Common myeloid progenitor, CD34-positive (primary cell): ENCODE measurements at regions not wholly inside any gene's neighbourhood (a gene's known extent, or its start where the extent isn't known, plus 50 kb on each side); places are given as distances from the start of the nearest gene placed in this dataset.
"Not testable (repeated sequence)": the region's sequence is repeated elsewhere in the genome, so short reads cannot be mapped to it uniquely, and the experiment has no call there.

Experiments
- CTCF ChIA-PET: fragments of 350-600 bp; sonication (Branson Sonifier 250); formaldehyde crosslinking; loops from one replicate; lab custom pipeline; 2021; ENCODE audit warnings: antibody characterized with exemption; lab: Charles Lee
- POLR2A ChIA-PET: fragments of 350-600 bp; sonication (Branson Sonifier 250); formaldehyde crosslinking; loops from one replicate; lab custom pipeline; 2021; ENCODE audit warnings: antibody characterized with exemption; lab: Charles Lee
- DNase-seq, 3 donors: peaks; one replicate each; pipeline versions ENCODE4 v3.0.0 to v3.0.0-alpha.2; 2013
- H3K27ac ChIP-seq, 2 experiments: 1 replicate in 1 of 2; 2 replicates in 1 of 2; pipeline ENCODE4 v1.7.0; 2013; ENCODE audit warnings: inconsistent platforms in 2 of 2, low read length in 2 of 2, mild to moderate bottlenecking in 2 of 2, low read depth in 1 of 2, moderate library complexity in 1 of 2; ENCODE audit not compliant: severe bottlenecking in 2 of 2, insufficient read depth in 1 of 2, poor library complexity in 1 of 2
- H3K27me3 ChIP-seq, 5 experiments: replicated peaks in 2 of 5; 1 replicate in 3 of 5; 2 replicates in 2 of 5; pipeline versions ENCODE4 v1.6.1 to v1.7.0; 2013; ENCODE audit warnings: low read length in 4 of 5, mild to moderate bottlenecking in 2 of 5, moderate library complexity in 2 of 5, inconsistent platforms in 1 of 5; ENCODE audit not compliant: insufficient read depth in 5 of 5, control insufficient read depth in 4 of 5
- H3K36me3 ChIP-seq, 4 experiments: 1 replicate in 2 of 4; 2 replicates in 2 of 4; pipeline versions ENCODE4 v1.6.1 to v1.7.0; 2013; ENCODE audit warnings: low read length in 3 of 4, control low read depth in 1 of 4, mild to moderate bottlenecking in 1 of 4; ENCODE audit not compliant: control insufficient read depth in 4 of 4, insufficient read depth in 4 of 4
- H3K4me1 ChIP-seq, 4 experiments: 1 replicate in 3 of 4; 2 replicates in 1 of 4; pipeline versions ENCODE4 v1.6.1 to v1.7.1; 2013; ENCODE audit warnings: low read length in 3 of 4, mild to moderate bottlenecking in 3 of 4, control low read depth in 1 of 4, inconsistent platforms in 1 of 4, moderate library complexity in 1 of 4; ENCODE audit not compliant: control insufficient read depth in 4 of 4, insufficient read depth in 4 of 4; ENCODE audit errors: control extremely low read depth in 1 of 4
- H3K4me3 ChIP-seq, 7 experiments: 1 replicate in 4 of 7; 2 replicates in 3 of 7; pipeline versions ENCODE4 v1.5.1 to v1.7.0; 2013; ENCODE audit warnings: mild to moderate bottlenecking in 7 of 7, low read length in 6 of 7, moderate library complexity in 6 of 7, inconsistent platforms in 2 of 7, low read depth in 2 of 7, control low read depth in 1 of 7; ENCODE audit not compliant: insufficient read depth in 4 of 7, control insufficient read depth in 1 of 7; ENCODE audit errors: extremely low read depth in 1 of 7
- H3K9me3 ChIP-seq, 5 experiments: 1 replicate in 4 of 5; 2 replicates in 1 of 5; pipeline versions ENCODE4 v1.6.1 to v1.7.1; 2013; ENCODE audit warnings: low read length in 4 of 5, mild to moderate bottlenecking in 2 of 5, inconsistent platforms in 1 of 5, low read depth in 1 of 5, moderate library complexity in 1 of 5; ENCODE audit not compliant: control insufficient read depth in 4 of 5, insufficient read depth in 2 of 5; ENCODE audit errors: control extremely low read depth in 1 of 5
- WGBS: methylation state at CpG from one replicate; pipeline ENCODE4 v1.1.5; 2013; ENCODE audit not compliant: insufficient coverage; 5-methylcytosine and 5-hydroxymethylcytosine counted together

DNA sequence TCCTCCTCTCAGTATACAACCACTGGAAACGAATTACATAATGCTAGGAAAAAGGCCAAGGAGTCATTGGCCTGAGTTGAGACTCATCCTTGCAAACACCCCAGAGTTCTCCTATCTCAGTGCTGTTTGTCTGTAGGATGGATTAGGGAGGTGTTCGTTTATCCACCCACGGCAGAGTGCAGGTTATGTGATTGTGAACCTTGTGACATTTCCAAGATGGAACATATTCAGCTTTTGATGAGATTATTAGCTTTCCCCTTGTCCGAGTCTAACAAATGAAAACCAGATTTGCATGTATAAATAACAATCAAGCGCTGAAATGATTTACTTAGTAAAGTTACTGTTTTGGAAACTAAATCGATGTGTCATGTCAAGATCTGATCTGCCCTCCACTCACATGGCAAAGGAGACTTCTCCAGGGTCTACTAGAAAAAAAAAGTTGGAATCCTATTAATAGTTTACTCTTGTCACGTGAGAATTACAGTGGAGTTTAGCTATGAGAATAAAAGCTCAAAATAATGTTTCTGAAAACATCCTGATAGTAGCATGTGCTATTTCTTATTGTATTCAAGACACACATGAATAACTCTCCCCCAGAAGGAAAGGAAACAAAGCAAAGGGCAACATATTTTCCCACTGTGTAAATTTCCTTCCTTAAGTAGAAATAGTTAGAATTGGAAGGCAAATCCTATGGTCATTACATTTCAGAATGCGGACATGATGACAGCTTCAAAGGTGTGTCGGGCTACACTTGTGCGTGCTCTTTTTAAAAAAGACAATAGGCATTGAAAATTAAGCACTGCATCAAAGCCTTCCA lies 600.4 kb downstream of the EBF1 start:
- Histone ChIP-seq H3K4me3 (no peak overlapping the region), H3K27me3 (no peaks in the 10 kb centered on the region), H3K9me3 (no peaks in the 10 kb centered on the region), H3K4me1 (no peaks in the 10 kb centered on the region), H3K36me3 (no peaks in the 10 kb centered on the region), H3K27ac (no peak overlapping the region)
- 97% methylated on average over 5 of the region's 10 CpGs for WGBS
- CTCF ChIA-PET: no interaction called here
- POLR2A ChIA-PET: no interaction called here
- no peak for DNase-seq

DNA sequence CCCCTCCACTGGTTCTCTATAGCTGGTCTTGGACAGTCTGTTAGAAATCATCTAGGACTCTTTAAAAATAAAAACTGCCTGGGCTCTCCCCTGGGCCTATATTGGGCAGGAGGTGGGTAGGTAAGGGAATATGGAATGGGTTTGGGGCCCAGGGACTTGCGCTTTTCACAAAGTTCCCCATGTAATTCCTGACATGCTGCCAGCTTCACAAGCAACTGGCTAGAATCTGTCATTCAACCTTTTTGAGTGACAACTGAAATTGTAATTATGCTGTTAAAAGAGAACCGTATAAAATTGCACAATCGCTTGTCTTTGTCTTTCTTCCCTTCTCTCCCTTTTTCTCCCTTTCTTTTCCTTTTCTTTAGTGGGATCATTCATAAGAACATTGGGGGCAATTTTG lies 603.1 kb downstream of the EBF1 start:
- no peak for DNase-seq
- H3K27ac ChIP-seq: no peak overlapping the region
- no peaks in the 10 kb centered on the region for H3K4me1 ChIP-seq
- ChIA-PET POLR2A (no interaction called here), CTCF (no interaction called here)
- H3K9me3 ChIP-seq: no peaks in the 10 kb centered on the region
- no peaks in the 10 kb centered on the region for H3K36me3 ChIP-seq
- no peak overlapping the region for H3K4me3 ChIP-seq
- H3K27me3 ChIP-seq: no peaks in the 10 kb centered on the region
- 80% methylated on average over 1 of the region's 3 CpGs for WGBS

DNA sequence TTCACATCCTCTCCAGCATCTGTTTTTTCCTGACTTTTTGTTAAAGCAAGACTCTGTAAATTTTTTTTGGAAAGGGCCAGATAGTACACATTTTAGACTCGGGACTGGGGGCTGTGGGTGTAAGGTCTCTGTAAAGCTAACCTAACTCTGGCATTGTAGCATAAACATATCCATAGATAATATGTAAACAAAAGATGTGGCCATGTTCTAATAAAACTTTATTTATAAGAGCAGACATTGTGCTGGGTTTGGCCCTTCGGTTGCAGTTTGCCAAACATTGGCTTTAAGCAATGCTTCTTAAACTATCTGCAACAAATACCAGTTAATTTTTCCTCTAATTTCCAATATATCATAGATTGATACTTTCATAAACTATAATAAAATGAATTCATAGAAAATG lies 605.2 kb downstream of the EBF1 start:
- ChIA-PET POLR2A (no interaction called here), CTCF (no interaction called here)
- no peaks in the 10 kb centered on the region for H3K9me3 ChIP-seq
- no peak for DNase-seq
- H3K27me3 ChIP-seq: no peaks in the 10 kb centered on the region
- H3K36me3 ChIP-seq: no peaks in the 10 kb centered on the region
- 100% methylated on average over 1 of the region's 2 CpGs for WGBS
- H3K4me3 ChIP-seq: no peak overlapping the region
- no peak overlapping the region for H3K27ac ChIP-seq
- no peaks in the 10 kb centered on the region for H3K4me1 ChIP-seq

DNA sequence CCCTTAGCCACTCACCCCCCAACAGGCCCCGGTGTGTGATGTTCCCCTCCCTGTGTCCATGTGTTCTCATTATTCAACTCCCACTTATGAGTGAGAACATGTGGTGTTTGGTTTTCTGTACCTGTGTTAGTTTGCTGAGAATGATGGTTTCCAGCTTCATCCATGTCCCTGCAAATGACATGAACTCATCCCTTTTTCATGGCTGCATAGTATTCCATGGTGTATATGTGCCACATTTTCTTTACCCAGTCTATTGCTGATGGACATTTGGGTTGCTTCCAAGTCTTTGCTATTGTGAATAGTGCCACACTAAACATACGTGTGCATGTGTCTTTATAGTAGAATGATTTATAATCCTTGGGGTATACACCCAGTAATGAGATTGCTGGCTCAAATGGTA lies 605.7 kb downstream of the EBF1 start:
- CTCF ChIA-PET: interaction anchor here (0.9 kb wide), 1 partner anchor 11 kb away, joined by 3 read pairs; no protein-coding TSS in a partner anchor
- H3K9me3 ChIP-seq, H3K27ac ChIP-seq, H3K4me3 ChIP-seq, H3K27me3 ChIP-seq, POLR2A ChIA-PET, H3K36me3 ChIP-seq, H3K4me1 ChIP-seq, DNase-seq: not testable (repeated sequence)
- WGBS: 80% methylated on average over 1 of the region's 2 CpGs

DNA sequence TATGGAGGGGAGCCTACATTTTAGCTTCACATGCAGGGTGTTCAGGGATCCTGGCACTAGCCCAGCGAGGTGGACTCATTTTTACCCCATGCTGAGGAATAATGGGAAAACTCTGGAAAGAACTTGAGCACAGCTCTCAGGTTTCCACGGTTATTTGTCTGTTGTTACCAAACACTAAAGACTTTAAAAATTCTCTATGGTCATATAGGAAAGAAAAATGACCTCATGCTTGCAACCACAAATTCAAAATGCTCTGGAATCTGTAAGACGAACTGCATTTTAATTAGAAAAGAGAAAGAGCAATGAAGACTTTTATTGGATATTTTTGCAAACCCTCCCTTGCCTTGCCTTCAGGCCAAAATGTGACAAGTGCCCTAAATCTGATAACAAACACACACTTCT lies 606.9 kb downstream of the EBF1 start:
- Histone ChIP-seq H3K9me3 (no peaks in the 10 kb centered on the region), H3K27me3 (no peaks in the 10 kb centered on the region), H3K36me3 (no peaks in the 10 kb centered on the region), H3K4me1 (no peaks in the 10 kb centered on the region), H3K4me3 (no peak overlapping the region), H3K27ac (no peak overlapping the region)
- no peak for DNase-seq
- CTCF ChIA-PET: no interaction called here
- POLR2A ChIA-PET: no interaction called here
- no CpG with 5 or more reads among the region's 3 CpGs for WGBS

DNA sequence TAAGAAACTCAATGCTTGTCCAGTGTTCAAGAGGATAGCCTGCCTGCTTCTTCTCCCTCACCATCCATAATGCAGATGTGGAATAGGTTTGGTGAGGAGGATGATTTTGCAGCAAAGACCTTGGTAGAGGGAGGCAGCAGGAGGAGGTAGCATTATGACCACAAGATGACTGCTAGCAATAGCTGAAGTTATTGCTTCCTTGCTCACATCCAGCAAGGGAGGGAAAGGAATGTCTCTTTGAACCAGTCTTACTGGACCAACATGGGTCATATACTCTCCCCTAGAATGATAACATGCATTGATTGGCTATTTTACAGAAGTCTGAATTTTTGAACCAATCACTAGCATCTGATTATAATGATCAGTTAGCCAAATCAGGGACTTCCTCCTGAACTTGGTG lies 607.6 kb downstream of the EBF1 start:
- H3K27ac ChIP-seq: no peak overlapping the region
- H3K27me3 ChIP-seq: no peaks in the 10 kb centered on the region
- no peak overlapping the region for H3K4me3 ChIP-seq
- no peaks in the 10 kb centered on the region for H3K9me3 ChIP-seq
- H3K4me1 ChIP-seq: no peaks in the 10 kb centered on the region
- CTCF ChIA-PET: no interaction called here
- POLR2A ChIA-PET: no interaction called here
- no peaks in the 10 kb centered on the region for H3K36me3 ChIP-seq
- no peak for DNase-seq

DNA sequence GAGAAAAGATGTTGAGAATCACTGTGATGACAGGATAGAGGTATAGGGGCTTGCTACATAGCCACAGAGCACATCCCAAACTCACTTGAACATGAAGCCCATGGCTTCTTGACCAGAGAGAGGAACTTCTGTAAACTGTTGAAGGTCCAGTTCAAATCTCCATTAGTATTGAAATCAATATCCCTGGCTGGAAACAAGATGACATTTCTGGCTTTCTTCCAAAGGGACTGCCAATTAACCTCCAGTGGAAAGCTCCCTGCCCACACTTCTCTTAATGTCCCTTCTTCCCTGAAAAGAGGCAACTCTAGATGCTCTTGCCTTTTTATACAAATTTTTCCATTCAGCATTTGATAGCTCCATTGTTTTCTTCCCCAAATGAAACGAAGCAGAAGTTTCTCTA lies 612.1 kb downstream of the EBF1 start:
- POLR2A ChIA-PET: no interaction called here
- H3K4me3 ChIP-seq: no peak overlapping the region
- no peaks in the 10 kb centered on the region for H3K4me1 ChIP-seq
- H3K36me3 ChIP-seq: no peaks in the 10 kb centered on the region
- no peaks in the 10 kb centered on the region for H3K9me3 ChIP-seq
- CTCF ChIA-PET: no interaction called here
- DNase-seq: no peak
- no peak overlapping the region for H3K27ac ChIP-seq
- H3K27me3 ChIP-seq: peaks cover 0 to 4% (median 0%) of the 10 kb centered on the region in 5 experiments
- 71% methylated on average over 1 of the region's 1 CpG for WGBS
